CD8-positive, alpha-beta memory T cell (primary cell): ENCODE measurements at regions not wholly inside any gene's neighbourhood (a gene's known extent, or its start where the extent isn't known, plus 50 kb on each side); places are given as distances from the start of the nearest gene placed in this dataset.
A peak's percentile ranks its signal among the peaks of the same experiment; 100 is the strongest.

Experiments used
- CTCF ChIA-PET: fragments of 350-600 bp; sonication (Branson Sonifier 250); formaldehyde crosslinking; loops from one replicate; lab custom pipeline; 2021; ENCODE audit warnings: antibody characterized with exemption; lab: Charles Lee
- POLR2A ChIA-PET: fragments of 350-600 bp; sonication (Branson Sonifier 250); formaldehyde crosslinking; loops from one replicate; lab custom pipeline; 2021; ENCODE audit warnings: antibody characterized with exemption; lab: Charles Lee
- DNase-seq, 5 donors: peaks; one replicate each; pipeline versions ENCODE4 v3.0.0 to v3.0.0-alpha.2; 2020 to 2022; ENCODE audit warnings: mixed read lengths in 1 of 5
- H3K27ac ChIP-seq: one replicate; pipeline ENCODE4 v1.7.0; 2013; ENCODE audit warnings: low read depth, mild to moderate bottlenecking, low read length, moderate library complexity
- H3K27me3 ChIP-seq: 2 replicates; pipeline ENCODE4 v1.7.0; 2013; ENCODE audit warnings: low read length, mild to moderate bottlenecking; ENCODE audit not compliant: insufficient read depth, poor library complexity, severe bottlenecking
- H3K36me3 ChIP-seq: 2 replicates; pipeline ENCODE4 v1.7.0; 2013; ENCODE audit warnings: mild to moderate bottlenecking, low read length, moderate library complexity; ENCODE audit not compliant: insufficient read depth
- H3K4me1 ChIP-seq: 2 replicates; pipeline ENCODE4 v1.7.0; 2013; ENCODE audit warnings: mild to moderate bottlenecking, low read length, moderate library complexity; ENCODE audit not compliant: insufficient read depth
- H3K4me3 ChIP-seq: 2 replicates; pipeline ENCODE4 v1.7.0; 2013; ENCODE audit warnings: mild to moderate bottlenecking, low read length
- H3K9me3 ChIP-seq: 2 replicates; pipeline ENCODE4 v1.7.0; 2013; ENCODE audit warnings: mild to moderate bottlenecking, low read length
- H3K27ac Mint-ChIP-seq, 8 donors: one replicate each; pipeline ENCODE4 v1.8.0; 2020 to 2021; ENCODE audit warnings: mixed read lengths in 8 of 8, mild to moderate bottlenecking in 6 of 8, inconsistent platforms in 3 of 8, moderate library complexity in 3 of 8
- H3K27me3 Mint-ChIP-seq, 2 donors: one replicate each; pipeline ENCODE4 v1.8.0; 2020 to 2021; ENCODE audit warnings: mixed read lengths in 2 of 2, mild to moderate bottlenecking in 1 of 2, moderate library complexity in 1 of 2
- H3K36me3 Mint-ChIP-seq, 3 donors: one replicate each; pipeline ENCODE4 v1.8.0; 2020 to 2021; ENCODE audit warnings: mixed read lengths in 3 of 3, inconsistent platforms in 1 of 3, mild to moderate bottlenecking in 1 of 3
- H3K4me1 Mint-ChIP-seq, 3 donors: one replicate each; pipeline ENCODE4 v1.8.0; 2020 to 2021; ENCODE audit warnings: mixed read lengths in 3 of 3, inconsistent platforms in 1 of 3, mild to moderate bottlenecking in 1 of 3
- H3K4me3 Mint-ChIP-seq, 7 donors: one replicate each; pipeline ENCODE4 v1.8.0; 2020 to 2021; ENCODE audit warnings: mixed read lengths in 7 of 7, mild to moderate bottlenecking in 6 of 7, moderate library complexity in 4 of 7, inconsistent platforms in 2 of 7
- H3K9me3 Mint-ChIP-seq, 5 donors: one replicate each; pipeline ENCODE4 v1.8.0; 2020 to 2022; ENCODE audit warnings: mixed read lengths in 5 of 5, mild to moderate bottlenecking in 3 of 5, moderate library complexity in 2 of 5, inconsistent platforms in 1 of 5

- ChIA-PET CTCF (no interaction called here), POLR2A (no interaction called here)
- no peaks in the 10 kb centered on the region for H3K36me3 Mint-ChIP-seq
- DNase-seq, result no peak
- H3K9me3 Mint-ChIP-seq, result peaks cover 0 to 7% (median 3%) of the 10 kb centered on the region in 5 donors
- no peaks in the 10 kb centered on the region for H3K27me3 ChIP-seq
- no peaks in the 10 kb centered on the region for H3K36me3 ChIP-seq
- no peak overlapping the region for H3K4me3 Mint-ChIP-seq
- H3K4me1 ChIP-seq, result no peaks in the 10 kb centered on the region
- no peak overlapping the region for H3K27ac ChIP-seq
- no peak overlapping the region for H3K4me3 ChIP-seq
- H3K27me3 Mint-ChIP-seq, result no peaks in the 10 kb centered on the region
- H3K27ac Mint-ChIP-seq, result no peak overlapping the region
- no peaks in the 10 kb centered on the region for H3K9me3 ChIP-seq
- H3K4me1 Mint-ChIP-seq, result no peaks in the 10 kb centered on the region
Observed at GRCh38 chr5:86329318-86329717, 288.4 kb upstream of the COX7C start.

- POLR2A ChIA-PET, result no interaction called here
- Histone ChIP-seq H3K4me1 (no peaks in the 10 kb centered on the region), H3K36me3 (no peaks in the 10 kb centered on the region), H3K9me3 (no peaks in the 10 kb centered on the region), H3K27ac (no peak overlapping the region), H3K4me3 (no peak overlapping the region), H3K27me3 (no peaks in the 10 kb centered on the region)
- Mint-ChIP-seq H3K9me3 (peaks cover 0 to 7% (median 3%) of the 10 kb centered on the region in 5 donors), H3K27me3 (no peaks in the 10 kb centered on the region), H3K27ac (no peak overlapping the region), H3K4me1 (no peaks in the 10 kb centered on the region), H3K4me3 (no peak overlapping the region), H3K36me3 (no peaks in the 10 kb centered on the region)
- DNase-seq, result no peak
- CTCF ChIA-PET, result no interaction called here
Observed at GRCh38 chr5:86330736-86331135, 287.0 kb upstream of the COX7C start.

GRCh38 chr5:86332851-86333250 lies 284.9 kb upstream of the COX7C start:
- Mint-ChIP-seq H3K36me3 (no peaks in the 10 kb centered on the region), H3K4me3 (no peak overlapping the region), H3K27ac (no peak overlapping the region), H3K27me3 (no peaks in the 10 kb centered on the region), H3K4me1 (no peaks in the 10 kb centered on the region), H3K9me3 (peaks cover 0 to 7% (median 3%) of the 10 kb centered on the region in 5 donors)
- Histone ChIP-seq H3K9me3 (no peaks in the 10 kb centered on the region), H3K27me3 (no peaks in the 10 kb centered on the region), H3K36me3 (no peaks in the 10 kb centered on the region), H3K4me1 (no peaks in the 10 kb centered on the region), H3K4me3 (no peak overlapping the region), H3K27ac (no peak overlapping the region)
- ChIA-PET POLR2A (no interaction called here), CTCF (no interaction called here)
- DNase-seq, result no peak

- Histone ChIP-seq H3K36me3 (no peaks in the 10 kb centered on the region), H3K4me3 (no peak overlapping the region), H3K27ac (no peak overlapping the region), H3K27me3 (no peaks in the 10 kb centered on the region), H3K9me3 (no peaks in the 10 kb centered on the region), H3K4me1 (no peaks in the 10 kb centered on the region)
- no peaks in the 10 kb centered on the region for H3K36me3 Mint-ChIP-seq
- DNase-seq, result no peak
- H3K27ac Mint-ChIP-seq, result no peak overlapping the region
- H3K4me1 Mint-ChIP-seq, result no peaks in the 10 kb centered on the region
- peak overlapping the region in 1 of 7 donors; percentile 23 for H3K4me3 Mint-ChIP-seq
- POLR2A ChIA-PET, result no interaction called here
- no peaks in the 10 kb centered on the region for H3K27me3 Mint-ChIP-seq
- CTCF ChIA-PET, result no interaction called here
- H3K9me3 Mint-ChIP-seq, result peaks cover 0 to 6% (median 0%) of the 10 kb centered on the region in 5 donors
Observed at GRCh38 chr5:86337667-86338460, 279.9 kb upstream of the COX7C start.

GRCh38 chr5:86354664-86355063 lies 263.1 kb upstream of the COX7C start:
- CTCF ChIA-PET, result no interaction called here
- Histone ChIP-seq H3K4me3 (no peak overlapping the region), H3K27ac (no peak overlapping the region), H3K36me3 (no peaks in the 10 kb centered on the region), H3K27me3 (no peaks in the 10 kb centered on the region), H3K4me1 (no peaks in the 10 kb centered on the region), H3K9me3 (no peaks in the 10 kb centered on the region)
- POLR2A ChIA-PET, result no interaction called here
- no peak for DNase-seq
- H3K36me3 Mint-ChIP-seq, result no peaks in the 10 kb centered on the region
- H3K27me3 Mint-ChIP-seq, result no peaks in the 10 kb centered on the region
- H3K27ac Mint-ChIP-seq, result no peak overlapping the region
- no peak overlapping the region for H3K4me3 Mint-ChIP-seq
- H3K4me1 Mint-ChIP-seq, result no peaks in the 10 kb centered on the region
- H3K9me3 Mint-ChIP-seq, result peaks cover 0 to 8% (median 2%) of the 10 kb centered on the region in 5 donors

- no peak overlapping the region for H3K27ac Mint-ChIP-seq
- POLR2A ChIA-PET, result no interaction called here
- H3K27me3 ChIP-seq, result no peaks in the 10 kb centered on the region
- DNase-seq, result no peak
- H3K36me3 Mint-ChIP-seq, result no peaks in the 10 kb centered on the region
- H3K9me3 Mint-ChIP-seq, result peaks cover 0 to 15% (median 2%) of the 10 kb centered on the region in 5 donors
- no peaks in the 10 kb centered on the region for H3K9me3 ChIP-seq
- no peak overlapping the region for H3K4me3 ChIP-seq
- no peak overlapping the region for H3K27ac ChIP-seq
- H3K36me3 ChIP-seq, result no peaks in the 10 kb centered on the region
- H3K27me3 Mint-ChIP-seq, result no peaks in the 10 kb centered on the region
- CTCF ChIA-PET, result no interaction called here
- H3K4me1 Mint-ChIP-seq, result no peaks in the 10 kb centered on the region
- H3K4me3 Mint-ChIP-seq, result no peak overlapping the region
- no peaks in the 10 kb centered on the region for H3K4me1 ChIP-seq
Observed at GRCh38 chr5:86360801-86361200, 256.9 kb upstream of the COX7C start.

- POLR2A ChIA-PET, result no interaction called here
- H3K9me3 Mint-ChIP-seq, result peaks cover 0 to 6% (median 0%) of the 10 kb centered on the region in 5 donors
Observed at GRCh38 chr5:86371061-86371460, 246.7 kb upstream of the COX7C start.

GRCh38 chr5:86374611-86375010 lies 243.1 kb upstream of the COX7C start:
- Histone ChIP-seq H3K9me3 (no peaks in the 10 kb centered on the region), H3K4me3 (no peak overlapping the region), H3K27ac (no peak overlapping the region), H3K4me1 (no peaks in the 10 kb centered on the region), H3K27me3 (no peaks in the 10 kb centered on the region), H3K36me3 (no peaks in the 10 kb centered on the region)
- no peak for DNase-seq
- ChIA-PET CTCF (no interaction called here), POLR2A (no interaction called here)
- H3K27ac Mint-ChIP-seq, result no peak overlapping the region
- H3K4me1 Mint-ChIP-seq, result no peaks in the 10 kb centered on the region
- no peaks in the 10 kb centered on the region for H3K36me3 Mint-ChIP-seq
- H3K27me3 Mint-ChIP-seq, result no peaks in the 10 kb centered on the region
- peaks cover 0 to 6% (median 0%) of the 10 kb centered on the region in 5 donors for H3K9me3 Mint-ChIP-seq
- H3K4me3 Mint-ChIP-seq, result no peak overlapping the region

More at GRCh38 chr5:86371061-86371460, 246.7 kb upstream of the COX7C start:
- Histone ChIP-seq H3K27me3 (no peaks in the 10 kb centered on the region), H3K4me1 (no peaks in the 10 kb centered on the region), H3K27ac (no peak overlapping the region), H3K9me3 (no peaks in the 10 kb centered on the region), H3K36me3 (no peaks in the 10 kb centered on the region), H3K4me3 (no peak overlapping the region)
- no peak overlapping the region for H3K27ac Mint-ChIP-seq
- no peaks in the 10 kb centered on the region for H3K36me3 Mint-ChIP-seq
- no peak overlapping the region for H3K4me3 Mint-ChIP-seq
- CTCF ChIA-PET, result no interaction called here
- no peaks in the 10 kb centered on the region for H3K27me3 Mint-ChIP-seq
- DNase-seq, result no peak
- no peaks in the 10 kb centered on the region for H3K4me1 Mint-ChIP-seq
